Osteocyte (in vitro differentiated cells): ENCODE measurements at regions not wholly inside any gene's neighbourhood (a gene's known extent, or its start where the extent isn't known, plus 50 kb on each side); places are given as distances from the start of the nearest gene placed in this dataset.
"Not testable (repeated sequence)": the region's sequence is repeated elsewhere in the genome, so short reads cannot be mapped to it uniquely, and the experiment has no call there.

Experiments used
- DNase-seq: peaks from one replicate; pipeline ENCODE4 v3.0.0; 2021; ENCODE audit warnings: mixed read lengths; ENCODE audit not compliant: unreplicated experiment; ENCODE audit errors: extremely low spot score
- H3K27ac Mint-ChIP-seq: one replicate; pipeline ENCODE4 v1.8.0; 2021; ENCODE audit warnings: mild to moderate bottlenecking, mixed read lengths; ENCODE audit not compliant: unreplicated experiment
- H3K27me3 Mint-ChIP-seq: one replicate; pipeline ENCODE4 v1.8.0; 2021; ENCODE audit warnings: mixed read lengths; ENCODE audit not compliant: unreplicated experiment
- H3K36me3 Mint-ChIP-seq: one replicate; pipeline ENCODE4 v1.8.0; 2021; ENCODE audit warnings: mixed read lengths; ENCODE audit not compliant: unreplicated experiment
- H3K4me1 Mint-ChIP-seq: one replicate; pipeline ENCODE4 v1.8.0; 2021; ENCODE audit warnings: mixed read lengths; ENCODE audit not compliant: unreplicated experiment
- H3K4me3 Mint-ChIP-seq: one replicate; pipeline ENCODE4 v1.8.0; 2021; ENCODE audit warnings: mild to moderate bottlenecking, moderate library complexity, mixed read lengths; ENCODE audit not compliant: unreplicated experiment
- H3K9me3 Mint-ChIP-seq: one replicate; pipeline ENCODE4 v1.8.0; 2021; ENCODE audit warnings: mixed read lengths; ENCODE audit not compliant: unreplicated experiment
- TF ChIP-seq, protein P1 (sequence below): fragments of 200-600 bp; sonication (generic); IDR thresholded peaks from 2 replicates; pipeline ENCODE4 v1.5.0; 2021; ENCODE audit warnings: antibody characterized with exemption, mild to moderate bottlenecking, moderate library complexity

- no peak overlapping the region for H3K27ac Mint-ChIP-seq
- H3K9me3 Mint-ChIP-seq = peaks cover 48% of the 10 kb centered on the region
- TF ChIP-seq, protein P1, sequence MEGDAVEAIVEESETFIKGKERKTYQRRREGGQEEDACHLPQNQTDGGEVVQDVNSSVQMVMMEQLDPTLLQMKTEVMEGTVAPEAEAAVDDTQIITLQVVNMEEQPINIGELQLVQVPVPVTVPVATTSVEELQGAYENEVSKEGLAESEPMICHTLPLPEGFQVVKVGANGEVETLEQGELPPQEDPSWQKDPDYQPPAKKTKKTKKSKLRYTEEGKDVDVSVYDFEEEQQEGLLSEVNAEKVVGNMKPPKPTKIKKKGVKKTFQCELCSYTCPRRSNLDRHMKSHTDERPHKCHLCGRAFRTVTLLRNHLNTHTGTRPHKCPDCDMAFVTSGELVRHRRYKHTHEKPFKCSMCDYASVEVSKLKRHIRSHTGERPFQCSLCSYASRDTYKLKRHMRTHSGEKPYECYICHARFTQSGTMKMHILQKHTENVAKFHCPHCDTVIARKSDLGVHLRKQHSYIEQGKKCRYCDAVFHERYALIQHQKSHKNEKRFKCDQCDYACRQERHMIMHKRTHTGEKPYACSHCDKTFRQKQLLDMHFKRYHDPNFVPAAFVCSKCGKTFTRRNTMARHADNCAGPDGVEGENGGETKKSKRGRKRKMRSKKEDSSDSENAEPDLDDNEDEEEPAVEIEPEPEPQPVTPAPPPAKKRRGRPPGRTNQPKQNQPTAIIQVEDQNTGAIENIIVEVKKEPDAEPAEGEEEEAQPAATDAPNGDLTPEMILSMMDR = no peak
- H3K4me3 Mint-ChIP-seq = no peak overlapping the region
- H3K36me3 Mint-ChIP-seq = peaks cover 76% of the 10 kb centered on the region
- no peaks in the 10 kb centered on the region for H3K4me1 Mint-ChIP-seq
- H3K27me3 Mint-ChIP-seq = no peaks in the 10 kb centered on the region
- peak; percentile 49 for DNase-seq
Measured at GRCh38 chr15:25093455-25094029, 138.8 kb downstream of the SNRPN start.

DNA sequence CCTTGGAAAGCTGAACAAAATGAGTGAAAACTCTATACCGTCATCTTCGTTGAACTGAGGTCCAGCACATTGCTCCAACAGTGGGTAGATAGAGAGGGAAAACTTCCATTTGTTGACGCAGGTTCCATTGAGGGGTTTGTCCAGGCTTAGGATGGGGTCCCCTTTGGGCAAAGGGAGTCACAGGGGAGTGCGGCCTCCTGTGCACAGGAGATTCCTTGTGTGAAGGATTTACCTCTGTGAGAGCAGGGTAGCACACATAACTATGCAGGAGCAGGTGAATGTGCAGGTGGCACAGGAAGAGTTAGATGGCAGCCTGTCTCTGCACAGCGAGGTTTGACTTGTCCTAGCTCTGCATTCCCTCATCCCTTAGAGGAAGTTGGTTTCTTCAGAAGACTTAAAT, 139.3 kb downstream of the SNRPN start:
- no peaks in the 10 kb centered on the region for H3K4me1 Mint-ChIP-seq
- DNase-seq = no peak
- no peak overlapping the region for H3K27ac Mint-ChIP-seq
- H3K27me3 Mint-ChIP-seq = no peaks in the 10 kb centered on the region
- no peak overlapping the region for H3K4me3 Mint-ChIP-seq
- H3K9me3 Mint-ChIP-seq = peaks cover 45% of the 10 kb centered on the region
- TF ChIP-seq, protein P1 = no peak
- peaks cover 75% of the 10 kb centered on the region for H3K36me3 Mint-ChIP-seq

- Mint-ChIP-seq H3K4me1 (no peaks in the 10 kb centered on the region), H3K36me3 (peaks cover 75% of the 10 kb centered on the region), H3K27ac (no peak overlapping the region), H3K27me3 (no peaks in the 10 kb centered on the region), H3K9me3 (peaks cover 44% of the 10 kb centered on the region), H3K4me3 (no peak overlapping the region)
- peak; percentile 69 for DNase-seq
- TF ChIP-seq, protein P1 = no peak
Measured at GRCh38 chr15:25094519-25094918, 139.7 kb downstream of the SNRPN start.

DNA sequence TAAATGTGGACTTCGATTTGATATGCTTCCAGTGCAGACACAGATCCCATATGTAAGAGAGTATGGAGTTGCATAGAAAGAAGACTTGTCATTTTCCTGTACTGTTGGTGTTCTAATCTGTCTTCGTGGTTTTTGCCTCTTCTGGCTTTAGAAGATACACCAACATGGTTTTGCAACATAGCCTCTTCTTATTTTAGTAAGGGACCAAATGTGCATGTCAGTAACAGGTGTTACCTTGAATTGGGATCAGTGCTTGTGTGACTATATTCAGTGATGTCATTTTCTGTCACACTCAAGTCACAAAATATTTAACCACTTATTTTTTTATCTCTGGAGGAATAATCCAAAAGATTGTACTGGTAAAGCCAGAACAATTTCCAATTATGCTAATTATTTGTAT, 140.4 kb downstream of the SNRPN start:
- TF ChIP-seq, protein P1 = no peak
- Mint-ChIP-seq H3K4me3 (no peak overlapping the region), H3K27ac (no peak overlapping the region), H3K9me3 (peaks cover 37% of the 10 kb centered on the region), H3K36me3 (peaks cover 72% of the 10 kb centered on the region), H3K27me3 (no peaks in the 10 kb centered on the region), H3K4me1 (no peaks in the 10 kb centered on the region)
- DNase-seq = no peak

DNA sequence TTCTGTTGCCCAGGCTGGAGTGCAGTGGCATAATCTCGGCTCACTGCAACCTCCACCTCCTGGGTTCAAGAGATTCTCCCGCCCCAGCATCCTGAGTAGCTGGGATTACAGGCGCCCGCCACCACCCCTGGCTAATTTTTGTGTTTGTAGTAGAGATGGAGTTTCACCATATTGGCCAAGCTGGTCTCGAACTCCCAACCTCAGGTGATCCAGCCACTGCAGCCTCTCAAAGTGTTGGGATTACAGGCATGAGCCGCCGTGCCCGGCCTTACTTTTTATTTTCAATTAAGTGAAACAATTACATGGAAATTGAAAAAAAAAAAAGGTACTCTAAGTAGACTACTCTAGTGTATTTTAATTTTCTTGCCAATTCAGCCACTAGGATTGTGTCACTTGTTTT, 145.2 kb downstream of the SNRPN start:
- peak; percentile 62 for DNase-seq
- Mint-ChIP-seq H3K9me3 (peaks cover 21% of the 10 kb centered on the region), H3K36me3 (peaks cover 61% of the 10 kb centered on the region)
- H3K4me3 Mint-ChIP-seq, H3K4me1 Mint-ChIP-seq, H3K27ac Mint-ChIP-seq, H3K27me3 Mint-ChIP-seq: not testable (repeated sequence)

DNA sequence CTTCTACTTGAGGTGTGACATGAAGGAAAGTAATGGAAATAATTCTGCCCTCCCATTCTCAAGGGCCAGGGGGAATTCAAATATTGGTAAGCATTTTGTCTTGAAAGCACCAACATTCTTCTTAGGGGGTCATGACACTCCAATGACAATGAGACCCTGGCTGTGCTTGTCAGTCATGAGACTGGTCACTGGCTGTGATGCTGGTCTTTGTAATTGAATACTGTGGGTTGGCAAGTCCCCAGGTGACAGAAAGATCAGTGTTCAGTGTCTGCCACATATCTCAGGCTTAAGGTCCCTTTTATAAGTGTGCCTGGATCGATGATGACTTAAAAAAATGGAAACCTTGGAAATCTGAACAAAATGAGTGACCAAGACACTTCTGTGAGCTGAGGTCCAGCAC, 151.4 kb downstream of the SNRPN start:
- Mint-ChIP-seq H3K4me3 (no peak overlapping the region), H3K9me3 (peaks cover 35% of the 10 kb centered on the region), H3K27ac (no peak overlapping the region), H3K36me3 (peaks cover 80% of the 10 kb centered on the region), H3K4me1 (no peaks in the 10 kb centered on the region), H3K27me3 (no peaks in the 10 kb centered on the region)
- TF ChIP-seq, protein P1 = no peak
- no peak for DNase-seq
